ENCODE measurements at regions not wholly inside any gene's neighbourhood (a gene's known extent, or its start where the extent isn't known, plus 50 kb on each side); places are given as distances from the start of the nearest gene placed in this dataset.
A peak's percentile ranks its signal among the peaks of the same experiment; 100 is the strongest.

DNA sequence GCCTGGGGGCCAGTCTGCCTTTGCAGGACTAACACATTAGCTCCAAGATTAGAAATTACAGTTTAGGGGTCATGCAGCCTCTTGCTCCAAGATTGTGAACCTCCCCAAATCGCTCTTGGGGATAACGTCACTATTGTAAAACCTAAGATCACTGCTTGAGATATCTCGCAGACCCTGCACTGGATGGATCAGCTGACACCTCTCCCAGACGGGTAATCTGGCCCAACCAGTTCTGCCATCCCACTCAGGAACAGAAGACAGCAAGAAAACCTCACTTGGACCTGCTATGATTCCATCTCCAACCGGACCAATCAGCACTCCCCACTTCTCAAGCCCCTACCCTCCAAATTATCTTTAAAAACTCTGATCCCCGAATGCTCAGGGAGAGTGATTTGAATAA is 431.2 kb downstream of the GPM6A start:
- no peak for DNase-seq

DNA sequence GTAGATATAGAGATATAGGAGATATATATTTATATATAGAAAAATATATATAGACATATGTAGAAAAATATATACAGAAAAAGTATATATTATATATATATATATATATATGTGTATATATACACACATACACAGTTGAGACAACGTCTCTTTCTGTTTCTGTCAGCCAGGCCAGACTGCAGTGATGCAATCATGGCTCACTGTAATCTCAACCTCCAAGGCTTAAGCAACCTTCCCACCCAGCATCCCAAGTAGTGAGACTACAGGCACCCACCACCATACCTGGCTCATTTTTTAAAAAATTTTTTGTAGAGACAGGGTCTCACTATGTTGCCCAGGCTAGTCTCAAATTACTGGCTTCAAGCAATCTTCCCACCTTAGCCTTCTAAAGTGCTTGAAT is 426.3 kb downstream of the GPM6A start:
- no peak for DNase-seq

DNA sequence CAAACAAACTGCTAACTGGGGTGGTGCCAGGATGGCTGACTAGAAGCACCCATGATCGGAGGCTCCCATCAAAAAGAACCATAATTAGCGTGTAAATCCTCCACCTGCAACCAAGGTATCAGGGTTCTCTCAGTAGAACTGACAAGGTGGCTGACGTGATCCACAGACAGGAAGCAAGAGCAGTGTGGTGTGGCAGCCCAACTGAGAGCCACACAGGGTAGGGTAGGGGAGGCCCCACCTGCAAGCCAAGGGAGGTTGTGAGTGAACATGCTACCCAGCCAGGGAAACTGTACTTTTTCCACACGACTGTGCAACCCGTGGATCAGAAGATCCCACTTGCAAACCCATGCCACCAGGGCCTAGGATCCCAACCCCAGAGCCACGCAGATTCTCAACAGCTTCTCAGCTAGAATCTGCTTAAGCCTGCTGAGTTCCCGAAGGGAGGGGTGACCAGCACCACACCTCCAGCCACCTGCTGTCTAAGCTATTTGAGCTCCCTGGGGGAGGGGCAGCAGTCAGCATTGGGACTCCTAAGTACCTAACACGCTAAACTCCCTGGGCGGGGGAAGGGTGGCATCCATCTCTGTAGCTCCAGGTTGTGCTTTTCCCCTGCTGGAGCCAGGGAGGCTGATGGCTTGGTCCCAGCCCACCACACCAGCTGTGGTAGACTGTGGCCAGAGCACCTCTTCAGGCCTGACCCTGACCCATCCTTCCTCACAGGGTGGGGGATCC is 425.1 kb downstream of the GPM6A start:
- no peak for DNase-seq

DNA sequence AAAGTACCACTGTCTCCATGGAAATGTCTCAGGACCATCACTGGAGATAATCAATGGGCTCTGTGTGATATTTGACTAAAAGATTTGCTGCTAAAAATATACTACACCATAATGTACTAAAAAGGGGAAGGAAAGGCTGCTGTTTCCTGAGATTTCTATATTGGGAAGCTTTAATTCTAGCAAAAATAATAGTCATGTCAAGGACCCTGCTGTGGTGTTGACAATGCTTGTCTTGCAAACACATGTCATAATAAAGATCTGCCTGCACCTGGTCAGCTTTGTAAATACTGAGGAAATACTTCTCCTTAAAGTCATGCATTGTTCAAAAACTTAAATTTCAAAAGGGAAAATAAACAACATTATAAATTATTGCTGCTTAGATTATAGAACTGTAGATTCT is 417.9 kb downstream of the GPM6A start:
- no peak for DNase-seq

DNA sequence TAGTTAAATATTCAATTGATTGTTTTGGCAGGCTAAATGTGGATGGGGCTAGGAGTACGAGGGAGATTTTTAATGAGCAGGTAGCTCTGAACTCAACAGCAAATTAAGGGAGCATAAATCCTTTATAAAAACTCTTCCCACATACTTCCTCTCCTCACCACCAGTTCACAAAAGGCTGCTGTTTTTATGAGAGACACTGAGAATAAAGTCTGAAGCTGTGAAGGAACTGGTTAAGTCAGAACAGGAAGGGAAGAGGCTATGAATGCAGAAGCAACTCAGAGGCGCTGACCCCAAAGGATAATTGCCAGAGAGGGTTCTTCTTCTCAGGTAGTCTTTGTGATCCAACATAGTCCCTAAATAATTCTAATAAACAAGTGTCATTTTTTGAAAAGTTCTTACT is 406.1 kb downstream of the GPM6A start:
- no peak for DNase-seq

DNA sequence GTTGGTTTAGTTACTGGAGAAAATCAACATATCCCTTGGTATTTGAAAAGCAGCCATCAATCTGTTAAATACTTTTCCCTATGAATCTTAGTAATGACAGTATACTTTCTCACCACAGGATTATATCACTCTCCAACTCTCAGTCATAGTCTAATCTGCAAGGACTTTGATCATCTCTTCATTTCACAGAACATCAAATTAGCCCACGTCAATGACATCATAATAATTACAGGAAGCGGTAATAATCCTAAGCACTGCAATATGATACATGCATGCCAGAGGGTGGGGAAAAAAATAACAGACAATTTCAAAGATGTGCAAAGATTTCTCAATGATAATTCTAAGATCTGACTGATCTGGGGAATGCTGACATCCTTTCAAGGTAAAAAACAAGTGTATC is 404.1 kb downstream of the GPM6A start:
- no peak for DNase-seq

DNA sequence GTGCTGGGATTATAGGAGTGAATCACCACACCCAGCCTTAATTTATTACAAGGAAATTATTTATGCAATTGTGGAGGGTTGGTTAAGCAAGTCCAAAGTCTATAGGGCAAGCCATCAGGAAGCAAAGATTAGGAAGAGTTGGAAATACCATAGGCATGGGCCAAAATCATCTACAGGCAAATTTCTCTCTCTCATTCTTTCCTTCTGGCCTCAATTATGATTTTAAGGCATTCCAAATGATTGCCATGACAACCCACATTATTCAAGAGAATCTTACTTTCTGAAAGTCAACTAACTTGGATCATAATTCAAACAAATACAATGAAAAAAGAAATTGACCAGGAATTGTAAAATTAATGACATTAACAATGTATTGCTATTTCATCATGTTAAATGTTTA is 400.8 kb downstream of the GPM6A start:
- no peak for DNase-seq

DNA sequence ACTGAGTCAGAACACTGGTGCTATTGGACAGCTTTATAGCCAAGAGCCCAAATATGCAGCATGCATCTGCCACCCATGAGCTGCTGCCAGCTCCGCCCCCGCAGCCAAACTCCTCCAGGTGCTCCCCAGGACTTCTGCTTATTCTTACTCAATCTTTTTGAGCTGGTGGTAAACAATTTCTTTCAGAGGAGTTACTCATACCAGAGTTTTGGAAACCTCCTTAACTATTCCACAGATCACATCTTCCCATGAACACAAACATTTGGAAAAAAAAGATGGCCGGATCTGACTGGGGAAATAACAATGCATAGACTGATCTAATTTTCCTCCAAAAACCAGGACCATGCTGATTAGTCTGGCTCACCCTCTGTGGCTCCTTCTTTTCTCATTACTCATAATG is 399.9 kb downstream of the GPM6A start:
- no peak for DNase-seq

DNA sequence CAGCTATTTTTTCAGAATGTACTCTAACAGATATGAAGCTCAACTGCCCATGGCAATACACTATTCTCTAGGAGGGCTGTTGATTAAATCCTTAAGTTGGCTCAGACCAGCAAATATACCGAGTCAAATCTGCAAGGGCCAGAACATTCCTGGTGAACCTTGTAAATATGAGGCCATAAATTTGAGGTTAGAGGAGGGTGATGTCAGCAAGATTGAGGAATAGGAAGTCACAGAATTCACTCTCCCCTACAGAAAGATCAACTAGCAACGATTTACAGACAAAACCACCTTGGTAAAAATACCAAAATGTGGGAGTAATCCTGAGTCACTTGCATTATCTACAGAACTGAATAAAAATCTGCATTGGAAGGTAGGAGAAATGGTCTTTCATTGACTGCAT is 399.3 kb downstream of the GPM6A start:
- no peak for DNase-seq

DNA sequence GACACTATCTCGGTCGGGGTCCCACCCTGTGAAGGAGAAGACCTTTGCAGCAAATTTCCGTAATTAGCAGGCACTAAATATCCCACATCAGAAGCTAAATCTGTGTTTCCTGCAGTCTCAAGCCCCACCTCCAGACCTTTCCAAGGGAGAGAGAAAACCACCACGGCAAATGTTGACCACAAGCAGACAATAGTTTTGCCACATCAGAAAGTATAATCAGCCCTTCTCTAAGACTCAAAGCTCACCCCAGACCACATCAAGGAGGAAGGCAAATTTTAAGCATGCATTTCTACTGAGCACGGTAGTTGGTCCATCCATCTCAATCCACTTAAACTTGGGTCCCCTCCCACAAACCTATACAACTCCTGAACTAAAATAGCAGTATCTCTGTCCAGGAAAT is 398.5 kb downstream of the GPM6A start:
- DNase-seq, result peak; percentile 21

DNA sequence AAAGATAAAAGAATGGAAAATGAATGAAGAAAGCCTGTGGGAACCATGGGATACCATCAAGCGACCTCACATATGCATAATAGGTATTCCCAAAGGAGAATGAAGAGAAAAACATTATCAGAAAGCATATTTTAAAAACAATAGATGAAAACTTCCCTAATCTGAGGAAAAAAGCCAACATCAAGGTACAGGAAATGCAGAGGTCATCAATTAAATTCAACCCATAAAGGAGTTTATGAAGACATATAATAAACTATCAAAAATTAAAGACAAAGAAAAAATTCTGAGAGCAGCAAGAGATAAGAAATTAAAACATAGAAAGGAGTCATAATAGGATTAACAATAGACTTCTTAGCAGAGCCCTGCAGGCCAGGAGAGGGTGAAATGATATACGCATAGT is 397.5 kb downstream of the GPM6A start:
- no peak for DNase-seq

DNA sequence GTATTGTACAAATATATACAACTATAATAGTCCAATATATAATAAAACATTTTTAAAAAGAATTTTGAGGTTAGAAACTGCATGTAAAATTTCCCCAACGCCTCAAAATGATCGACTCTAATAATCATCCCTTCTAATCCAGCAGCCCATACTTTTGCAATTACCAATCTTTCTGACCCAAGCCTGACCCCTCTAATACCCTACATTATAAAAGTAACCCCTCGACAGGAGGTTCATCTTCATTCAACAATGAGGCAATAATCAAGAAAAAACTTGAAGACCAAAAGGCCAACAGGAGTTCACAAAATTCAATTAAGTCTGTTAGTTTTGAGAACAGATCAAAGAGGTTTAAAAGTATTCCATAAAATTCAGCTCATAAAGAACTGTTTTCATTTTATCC is 393.5 kb downstream of the GPM6A start:
- DNase-seq, result no peak

DNA sequence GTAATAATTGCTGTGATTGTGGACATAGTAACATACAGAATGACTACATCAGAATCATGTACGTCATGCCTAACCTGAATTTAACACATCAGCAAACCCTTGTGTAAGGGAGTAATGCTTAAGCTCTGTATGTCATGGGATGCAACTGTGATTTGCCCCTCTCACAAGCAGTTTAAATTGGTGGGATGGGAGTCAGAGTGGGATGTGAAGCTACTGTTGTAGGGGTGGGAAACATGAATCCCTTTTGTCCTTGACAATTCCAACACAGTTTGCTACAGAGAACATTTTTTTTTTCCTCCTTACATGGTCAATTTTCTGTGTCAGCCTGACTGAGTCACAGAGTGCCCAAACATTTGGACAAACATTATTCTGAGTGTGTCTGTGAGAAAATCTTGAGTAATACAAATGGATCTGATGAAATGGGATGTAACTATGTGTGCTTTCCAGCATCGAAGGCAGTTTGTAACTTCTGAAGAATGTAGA is 392.8 kb downstream of the GPM6A start:
- no peak for DNase-seq

DNA sequence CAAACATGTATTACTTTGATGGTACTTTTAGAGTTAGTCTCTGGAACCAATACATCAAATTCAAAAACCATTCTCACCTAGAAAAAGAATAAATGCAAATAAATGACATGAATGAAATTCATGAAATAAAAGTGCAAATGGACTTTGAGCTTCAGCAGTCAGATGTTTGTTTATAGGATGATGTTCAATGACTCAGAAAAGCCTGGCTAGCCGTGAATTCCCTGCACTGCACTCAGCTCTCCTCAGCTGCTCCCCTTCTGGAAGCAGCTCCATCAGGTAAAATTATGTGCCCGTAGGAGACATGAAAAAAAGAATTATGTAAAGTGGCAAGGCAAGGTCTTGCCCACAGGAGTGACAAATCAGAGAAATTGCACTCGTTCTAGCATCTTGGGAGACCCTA is 390.6 kb downstream of the GPM6A start:
- DNase-seq, result no peak

DNA sequence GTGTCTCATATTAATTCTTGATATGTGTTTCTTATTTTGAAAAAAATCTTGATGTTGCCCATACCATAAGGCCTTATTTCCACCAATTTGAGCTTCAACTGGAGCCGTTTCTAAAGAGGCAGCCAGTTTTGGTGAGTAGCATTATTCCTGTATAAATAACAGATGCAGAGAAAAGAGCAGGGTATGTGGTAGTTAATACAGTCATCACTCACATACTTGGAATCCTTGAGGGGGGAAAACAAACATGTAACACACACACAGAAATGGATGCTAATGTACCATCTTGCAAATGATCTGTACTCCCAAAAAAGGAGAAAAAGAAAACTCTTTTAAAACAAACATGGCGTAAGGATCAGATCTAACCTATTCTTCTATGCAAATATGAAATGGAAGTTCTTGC is 389.7 kb downstream of the GPM6A start:
- no peak for DNase-seq

DNA sequence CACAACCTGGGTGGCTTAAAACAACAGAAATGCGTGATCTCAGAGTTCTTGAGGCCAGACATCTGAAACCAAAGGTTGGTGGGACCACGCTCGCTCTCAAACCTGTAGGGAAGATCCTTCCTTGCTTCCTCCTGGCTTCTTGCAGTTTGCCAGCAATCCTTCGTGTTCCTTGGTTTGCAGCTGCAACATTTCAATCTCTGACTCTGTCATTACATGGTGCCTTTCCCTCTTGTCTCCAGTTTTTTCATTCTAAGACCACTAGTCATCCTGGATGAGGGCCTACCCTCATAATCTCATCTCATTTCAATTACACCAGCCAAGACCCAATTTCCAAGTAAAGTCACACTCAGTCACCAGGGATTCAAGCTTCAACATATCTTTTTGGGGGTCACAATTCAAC is 388.0 kb downstream of the GPM6A start:
- no peak for DNase-seq

DNA sequence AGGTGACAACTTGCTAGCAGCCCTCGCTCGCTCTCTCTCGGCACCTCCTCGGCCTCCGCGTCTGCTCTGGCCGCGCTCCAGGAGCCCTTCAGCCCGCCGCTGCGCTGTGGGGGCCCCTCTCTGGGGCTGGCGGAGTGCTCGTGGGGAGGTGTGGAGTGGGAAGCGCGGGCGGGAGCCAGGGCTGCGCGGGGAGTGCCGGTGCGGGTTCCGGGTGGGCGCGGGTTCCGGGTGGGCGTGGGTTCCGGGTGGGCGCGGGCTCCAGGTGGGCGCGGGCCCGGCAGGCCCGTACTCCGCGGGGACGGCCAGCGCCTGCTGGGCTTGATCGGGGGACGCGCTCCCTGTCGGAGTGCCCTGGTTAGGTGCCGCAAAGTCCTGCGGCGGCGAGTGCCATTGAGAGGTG is 384.3 kb downstream of the GPM6A start:
- DNase-seq, result no peak

DNA sequence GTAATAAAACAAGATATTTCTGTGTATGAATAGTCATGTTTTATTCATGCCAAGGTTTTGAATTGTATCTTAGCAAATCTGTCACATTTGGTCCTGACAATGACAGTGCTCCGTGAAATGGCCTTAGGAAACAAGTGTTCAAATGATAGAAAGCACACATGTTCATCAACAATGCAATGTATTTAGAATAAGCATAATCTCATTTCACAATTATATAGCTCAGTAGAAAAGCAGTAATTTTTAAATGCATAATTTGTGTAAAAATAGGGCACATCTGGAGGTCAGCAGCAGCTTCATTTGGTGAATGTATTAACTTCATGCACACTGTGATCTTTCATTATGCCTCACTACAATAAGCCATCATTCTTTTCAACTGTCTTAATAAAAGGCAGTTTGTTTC is 380.4 kb downstream of the GPM6A start:
- DNase-seq, result no peak

DNA sequence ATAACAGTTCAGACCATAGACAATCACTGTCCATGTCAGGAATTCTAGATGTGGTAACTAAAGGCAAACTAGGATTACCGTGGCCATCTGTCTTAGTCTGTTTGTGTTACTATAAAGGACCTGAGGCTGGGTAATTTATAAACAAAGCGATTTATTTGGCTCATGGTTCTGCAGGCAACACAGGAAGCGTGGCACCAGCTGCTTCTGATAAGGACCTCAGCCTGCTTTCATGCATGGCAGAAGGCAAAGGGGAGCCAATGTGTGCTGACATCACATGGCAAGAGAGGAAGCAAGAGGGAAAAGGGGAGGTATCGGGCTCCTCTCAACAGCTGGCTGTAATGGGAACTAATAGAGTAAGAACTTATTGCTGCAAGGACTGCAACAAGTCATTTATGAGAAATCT is 376.7 kb downstream of the GPM6A start:
- no peak for DNase-seq

DNA sequence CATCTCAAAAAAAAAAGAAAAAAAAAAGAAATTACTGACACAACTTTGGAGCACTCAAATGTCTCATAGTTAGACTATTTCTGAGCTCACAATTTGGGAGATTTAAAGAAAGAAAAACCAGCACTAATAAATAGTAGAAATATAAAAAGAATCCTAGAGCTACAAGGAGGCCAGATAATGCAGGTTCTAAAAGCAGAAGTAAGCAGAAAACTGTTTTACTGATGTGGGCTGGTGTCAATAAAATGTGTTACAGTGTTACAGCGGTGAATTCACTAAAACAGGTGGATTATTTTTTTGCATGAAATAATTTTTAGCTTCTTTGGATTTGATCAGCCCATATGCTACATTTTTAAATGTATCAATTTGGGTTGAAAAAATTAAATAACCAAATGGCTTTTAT is 375.9 kb downstream of the GPM6A start:
- no peak for DNase-seq

DNA sequence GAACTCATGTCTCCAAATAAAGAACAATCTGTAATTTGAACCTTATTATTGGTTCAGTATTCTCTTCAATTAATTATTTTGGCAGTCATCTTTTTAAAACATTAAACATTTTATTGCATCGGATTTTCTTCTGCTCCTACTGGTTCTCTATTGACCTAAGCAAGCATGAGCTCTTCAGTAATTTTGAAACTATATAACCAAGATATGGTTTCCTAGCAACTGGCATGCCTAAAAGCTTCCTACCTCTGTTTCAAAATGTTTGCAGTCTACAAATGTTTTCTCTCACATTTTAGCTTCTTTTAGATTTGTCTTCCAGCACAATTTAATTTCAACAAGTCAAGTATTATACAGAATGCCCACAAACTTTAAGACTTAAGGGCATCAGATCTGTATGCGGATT is 371.3 kb downstream of the GPM6A start:
- DNase-seq, result no peak

DNA sequence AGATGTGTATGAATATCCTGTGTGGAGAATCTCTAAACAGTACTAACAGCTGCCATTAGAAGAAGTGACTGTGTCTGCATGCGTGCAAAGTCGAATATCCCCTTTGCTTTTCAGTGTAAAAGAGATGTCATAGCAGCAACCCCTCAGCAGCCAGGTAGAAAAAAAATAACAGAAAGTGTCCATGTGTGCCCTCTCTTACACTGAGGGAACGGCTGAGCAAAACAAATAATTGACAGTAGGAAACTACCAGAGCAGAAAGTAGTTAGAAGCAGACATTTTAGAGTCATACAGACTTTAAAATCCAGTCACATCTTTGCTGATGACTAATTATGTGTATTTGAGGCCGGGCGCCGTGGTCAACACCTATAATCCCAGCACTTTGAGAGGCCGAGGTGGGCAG is 370.8 kb downstream of the GPM6A start:
- no peak for DNase-seq

DNA sequence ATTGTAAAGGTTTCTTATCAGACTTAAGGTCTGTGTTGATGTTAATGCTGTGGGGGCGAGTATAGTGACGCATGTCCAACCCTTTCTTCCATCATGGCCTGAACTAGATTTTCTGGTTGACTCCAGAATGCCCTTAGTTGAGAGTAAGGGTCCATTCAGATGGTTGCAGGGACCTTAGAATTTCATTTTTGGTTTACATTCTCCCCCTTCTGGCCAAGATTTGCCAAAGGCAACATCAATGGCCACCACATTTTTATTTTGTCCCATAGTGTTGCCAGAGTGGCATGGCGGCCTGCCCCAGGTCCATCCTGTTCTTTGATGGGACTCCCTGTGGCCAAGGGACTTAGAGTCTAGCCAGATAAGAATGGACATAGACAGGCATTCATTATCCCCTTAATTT is 368.5 kb downstream of the GPM6A start:
- DNase-seq, result no peak

DNA sequence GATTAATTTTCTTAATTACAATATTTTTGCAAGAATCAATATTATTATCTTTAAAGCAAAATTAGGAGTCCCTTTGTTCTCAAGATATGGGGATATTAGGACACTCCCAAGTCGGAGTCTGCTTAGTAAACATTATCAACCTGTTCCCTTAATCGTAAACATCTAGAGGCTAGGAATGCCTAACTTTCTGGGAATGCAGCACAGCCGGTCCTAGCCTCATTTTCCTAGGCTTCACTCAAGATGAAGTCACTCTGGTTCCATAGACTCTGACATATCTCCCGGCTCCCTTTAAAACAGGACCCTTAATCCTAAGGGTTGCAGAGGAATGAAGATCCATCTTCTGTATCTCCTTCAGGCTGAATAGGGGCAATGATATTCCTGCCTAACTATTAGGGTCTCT is 367.6 kb downstream of the GPM6A start:
- DNase-seq, result no peak

DNA sequence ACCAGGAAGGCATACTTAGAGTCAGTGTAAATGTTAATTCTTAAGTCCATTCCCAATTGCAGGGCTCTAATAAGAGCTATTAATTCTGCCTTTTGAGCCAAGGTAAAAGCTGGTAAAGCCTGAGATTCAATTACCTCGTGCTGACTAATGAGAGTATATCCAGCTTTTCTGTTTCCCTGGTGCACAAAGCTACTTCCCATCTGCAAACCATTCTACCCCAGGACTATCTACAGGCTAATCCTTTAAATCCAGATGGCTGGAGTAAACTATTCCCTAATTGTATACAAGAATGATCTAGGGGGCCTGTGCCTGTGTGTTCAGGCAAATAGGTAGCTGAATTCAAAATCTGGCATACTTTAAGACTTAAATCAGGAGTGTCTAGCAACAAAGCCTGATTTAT is 365.0 kb downstream of the GPM6A start:
- DNase-seq, result no peak

DNA sequence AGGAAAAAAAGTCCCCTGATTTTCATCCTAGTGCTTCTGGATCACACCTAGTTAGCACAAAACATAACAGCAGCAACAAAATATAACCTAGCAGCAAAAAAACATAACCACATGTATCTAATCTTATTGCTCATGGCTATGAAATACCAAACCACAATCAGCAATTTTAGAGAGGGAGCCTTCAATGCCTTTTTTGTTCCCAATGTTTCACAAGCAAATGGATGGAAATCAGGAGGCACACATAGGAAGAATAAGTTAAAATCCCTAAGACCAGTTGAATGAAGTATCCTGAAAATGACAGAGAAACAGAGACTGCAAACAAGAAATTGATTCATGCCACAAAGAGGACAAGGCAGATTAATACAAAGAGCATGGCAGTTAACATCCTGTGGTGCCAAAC is 361.6 kb downstream of the GPM6A start:
- no peak for DNase-seq
